Panc1 (cell line): ENCODE measurements at regions not wholly inside any gene's neighbourhood (a gene's known extent, or its start where the extent isn't known, plus 50 kb on each side); places are given as distances from the start of the nearest gene placed in this dataset.

Source experiments
- CTCF ChIP-seq: fragments of 450-650 bp; IDR thresholded peaks from 2 replicates; pipeline ENCODE4 v1.5.1; 2017; ENCODE audit warnings: mild to moderate bottlenecking
- POLR2AphosphoS5 ChIP-seq: IDR thresholded peaks from 2 replicates; pipeline ENCODE4 v1.6.1; 2012; ENCODE audit warnings: mild to moderate bottlenecking, low read depth, low read length, moderate library complexity
- SIN3A ChIP-seq: IDR thresholded peaks from 2 replicates; pipeline ENCODE4 v1.6.1; 2012; ENCODE audit warnings: low read depth, mild to moderate bottlenecking, low read length, moderate library complexity, borderline replicate concordance; ENCODE audit not compliant: insufficient read depth

DNA sequence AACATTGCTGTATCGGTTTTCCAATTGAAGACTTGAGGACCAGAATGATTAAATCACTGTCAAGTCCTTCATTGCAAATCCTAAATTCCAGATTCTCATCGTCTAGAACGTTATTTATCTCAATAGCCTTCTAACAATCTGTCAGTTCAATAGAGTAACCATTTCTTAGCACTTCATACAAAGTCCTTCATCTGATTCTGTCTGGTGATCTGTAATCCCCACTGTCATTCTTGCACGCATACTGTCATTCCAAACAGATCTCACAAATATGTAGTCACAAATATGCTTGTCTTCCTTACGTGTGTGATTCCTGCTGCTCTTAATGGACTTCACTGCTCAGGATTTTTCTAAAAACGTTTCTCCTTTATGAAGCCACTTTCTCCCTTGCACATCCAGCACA is 1197.5 kb downstream of the EFNB2 start:
- TF ChIP-seq CTCF (no peak), POLR2AphosphoS5 (no peak), SIN3A (no peak)
